GDM1 (cell line): ENCODE measurements at regions not wholly inside any gene's neighbourhood (a gene's known extent, or its start where the extent isn't known, plus 50 kb on each side); places are given as distances from the start of the nearest gene placed in this dataset.
"Not testable (repeated sequence)": the region's sequence is repeated elsewhere in the genome, so short reads cannot be mapped to it uniquely, and the experiment has no call there.

Source experiments
- DNase-seq: peaks from one replicate; lab custom pipeline; 2025; lab: John Stamatoyannopoulos, UW

GRCh38 chr12:127480775-127481314 lies 786.1 kb upstream of the TMEM132C start:
- DNase-seq: no peak

GRCh38 chr12:127482950-127483349 lies 784.0 kb upstream of the TMEM132C start:
- no peak for DNase-seq

- DNase-seq: no peak
Measured at GRCh38 chr12:127485528-127485927, 781.4 kb upstream of the TMEM132C start.

- no peak for DNase-seq
Measured at GRCh38 chr12:127487031-127487430, 779.9 kb upstream of the TMEM132C start.

- no peak for DNase-seq
Measured at GRCh38 chr12:127489061-127489460, 777.9 kb upstream of the TMEM132C start.

GRCh38 chr12:127494961-127495915 lies 771.7 kb upstream of the TMEM132C start:
- no peak for DNase-seq

GRCh38 chr12:127496255-127496654 lies 770.7 kb upstream of the TMEM132C start:
- DNase-seq: no peak

GRCh38 chr12:127500512-127501035 lies 766.4 kb upstream of the TMEM132C start:
- DNase-seq: no peak

- DNase-seq: no peak
Measured at GRCh38 chr12:127501916-127502315, 765.1 kb upstream of the TMEM132C start.

- DNase-seq: no peak
Measured at GRCh38 chr12:127503246-127503645, 763.7 kb upstream of the TMEM132C start.

GRCh38 chr12:127503996-127504395 lies 763.0 kb upstream of the TMEM132C start:
- DNase-seq: not testable (repeated sequence)

GRCh38 chr12:127504874-127505273 lies 762.1 kb upstream of the TMEM132C start:
- DNase-seq: no peak

- DNase-seq: no peak
Measured at GRCh38 chr12:127507341-127507740, 759.6 kb upstream of the TMEM132C start.

- no peak for DNase-seq
Measured at GRCh38 chr12:127509066-127509778, 757.7 kb upstream of the TMEM132C start.

- DNase-seq: no peak
Measured at GRCh38 chr12:127515941-127516340, 751.0 kb upstream of the TMEM132C start.

- no peak for DNase-seq
Measured at GRCh38 chr12:127516467-127516866, 750.5 kb upstream of the TMEM132C start.

- no peak for DNase-seq
Measured at GRCh38 chr12:127519779-127520178, 747.2 kb upstream of the TMEM132C start.

GRCh38 chr12:127526925-127527324 lies 740.0 kb upstream of the TMEM132C start:
- no peak for DNase-seq

GRCh38 chr12:127528551-127528950 lies 738.4 kb upstream of the TMEM132C start:
- DNase-seq: no peak

- DNase-seq: no peak
Measured at GRCh38 chr12:127531542-127531941, 735.4 kb upstream of the TMEM132C start.

- no peak for DNase-seq
Measured at GRCh38 chr12:127533353-127533752, 733.6 kb upstream of the TMEM132C start.

GRCh38 chr12:127536833-127537428 lies 730.0 kb upstream of the TMEM132C start:
- no peak for DNase-seq
